Adrenal gland (tissue), 5 donors: ENCODE measurements at regions not wholly inside any gene's neighbourhood (a gene's known extent, or its start where the extent isn't known, plus 50 kb on each side); places are given as distances from the start of the nearest gene placed in this dataset.

Source experiments
- POLR2A ChIP-seq, 2 donors: fragments of 450-650 bp; IDR thresholded peaks; one replicate each; pipeline ENCODE4 v1.6.1; 2017; ENCODE audit warnings: antibody characterized with exemption in 2 of 2, mild to moderate bottlenecking in 2 of 2, moderate library complexity in 1 of 2
- TF ChIP-seq, protein P1 (sequence below), 6 experiments: fragments of 450-650 bp in 4 of 6; fragments of 200-600 bp in 2 of 6; sonication (generic) in 1 of 6; IDR thresholded peaks; 1 replicate in 5 of 6; 2 replicates in 1 of 6; pipeline versions ENCODE4 v1.5.1 to v1.8.0; 2016 to 2021; ENCODE audit warnings: antibody characterized with exemption in 6 of 6, mild to moderate bottlenecking in 2 of 6, moderate library complexity in 1 of 6
- donor health status: DM: no; HTN: no; CAD: no.

DNA sequence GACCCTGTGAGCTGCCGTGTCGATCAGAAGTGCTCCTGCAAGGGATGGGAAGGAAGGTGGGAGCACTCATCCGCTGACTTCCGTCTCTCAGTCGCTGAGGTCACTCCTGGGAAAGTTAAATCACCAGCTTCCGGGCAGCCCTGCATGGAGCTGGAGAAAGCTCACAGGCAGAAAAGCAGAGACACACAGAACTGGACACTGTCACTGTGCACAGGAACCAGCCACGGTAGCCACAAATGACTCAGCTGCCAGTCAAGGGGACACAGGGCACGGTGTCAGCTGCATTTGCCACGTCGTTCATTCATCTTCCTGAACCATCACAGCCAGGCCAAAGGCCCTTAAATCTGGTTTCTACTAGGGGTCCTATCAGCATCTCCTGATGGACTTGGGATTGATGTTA, 226.4 kb upstream of the PSMD7 start:
- TF ChIP-seq, protein P1, sequence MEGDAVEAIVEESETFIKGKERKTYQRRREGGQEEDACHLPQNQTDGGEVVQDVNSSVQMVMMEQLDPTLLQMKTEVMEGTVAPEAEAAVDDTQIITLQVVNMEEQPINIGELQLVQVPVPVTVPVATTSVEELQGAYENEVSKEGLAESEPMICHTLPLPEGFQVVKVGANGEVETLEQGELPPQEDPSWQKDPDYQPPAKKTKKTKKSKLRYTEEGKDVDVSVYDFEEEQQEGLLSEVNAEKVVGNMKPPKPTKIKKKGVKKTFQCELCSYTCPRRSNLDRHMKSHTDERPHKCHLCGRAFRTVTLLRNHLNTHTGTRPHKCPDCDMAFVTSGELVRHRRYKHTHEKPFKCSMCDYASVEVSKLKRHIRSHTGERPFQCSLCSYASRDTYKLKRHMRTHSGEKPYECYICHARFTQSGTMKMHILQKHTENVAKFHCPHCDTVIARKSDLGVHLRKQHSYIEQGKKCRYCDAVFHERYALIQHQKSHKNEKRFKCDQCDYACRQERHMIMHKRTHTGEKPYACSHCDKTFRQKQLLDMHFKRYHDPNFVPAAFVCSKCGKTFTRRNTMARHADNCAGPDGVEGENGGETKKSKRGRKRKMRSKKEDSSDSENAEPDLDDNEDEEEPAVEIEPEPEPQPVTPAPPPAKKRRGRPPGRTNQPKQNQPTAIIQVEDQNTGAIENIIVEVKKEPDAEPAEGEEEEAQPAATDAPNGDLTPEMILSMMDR (IDR thresholded peaks at IDR 0.05) = no peak
- no peak for TF ChIP-seq POLR2A (IDR thresholded peaks at IDR 0.05)
